ENCODE measurements at regions not wholly inside any gene's neighbourhood (a gene's known extent, or its start where the extent isn't known, plus 50 kb on each side); places are given as distances from the start of the nearest gene placed in this dataset.
"Not testable (repeated sequence)": the region's sequence is repeated elsewhere in the genome, so short reads cannot be mapped to it uniquely, and the experiment has no call there.

- Histone ChIP-seq H3K9me3 (no peaks in the 10 kb centered on the region), H3K36me3 (replicated peaks) (no peaks in the 10 kb centered on the region), H3K4me1 (no peaks in the 10 kb centered on the region), H3K27me3 (ENCODE audit: low read depth) (no peaks in the 10 kb centered on the region), H3K4me3 (no peak overlapping the region)
- in situ Hi-C loops (cut with MboI; ENCODE audit: low sequenced_read_pairs), result no loop called here
- no peak for DNase-seq (ENCODE audit: low spot score in 2 of 2)
Observed at GRCh38 chrY:3037471-3037870, 102.3 kb downstream of the ZFY start.

DNA sequence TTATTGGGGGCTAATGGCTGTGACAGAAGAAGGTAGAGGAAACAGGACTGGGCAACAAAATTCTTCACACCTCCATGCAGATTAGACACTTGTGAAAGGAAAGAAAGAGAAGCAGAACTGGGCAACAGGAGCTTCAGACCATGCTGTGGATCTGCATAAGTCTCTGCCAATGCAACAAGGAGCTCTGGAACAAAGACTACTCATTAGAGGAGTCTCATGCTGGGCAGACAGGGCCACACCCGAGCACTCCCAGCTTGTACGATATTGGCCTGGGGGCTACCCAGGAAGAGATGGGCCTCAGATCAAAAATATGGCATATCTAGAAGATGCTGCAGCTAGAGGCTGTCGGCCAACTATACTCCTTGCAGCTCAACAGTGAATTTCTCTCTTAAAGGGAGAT is 105.2 kb downstream of the ZFY start:
- H3K36me3 ChIP-seq (replicated peaks), result no peaks in the 10 kb centered on the region
- H3K9me3 ChIP-seq, result no peaks in the 10 kb centered on the region
- H3K4me1 ChIP-seq, result no peaks in the 10 kb centered on the region
- no peaks in the 10 kb centered on the region for H3K27me3 ChIP-seq (ENCODE audit: low read depth)
- H3K4me3 ChIP-seq, result no peak overlapping the region
- in situ Hi-C loops (cut with MboI; ENCODE audit: low sequenced_read_pairs), result no loop called here
- DNase-seq (ENCODE audit: low spot score in 2 of 2), result no peak

DNA sequence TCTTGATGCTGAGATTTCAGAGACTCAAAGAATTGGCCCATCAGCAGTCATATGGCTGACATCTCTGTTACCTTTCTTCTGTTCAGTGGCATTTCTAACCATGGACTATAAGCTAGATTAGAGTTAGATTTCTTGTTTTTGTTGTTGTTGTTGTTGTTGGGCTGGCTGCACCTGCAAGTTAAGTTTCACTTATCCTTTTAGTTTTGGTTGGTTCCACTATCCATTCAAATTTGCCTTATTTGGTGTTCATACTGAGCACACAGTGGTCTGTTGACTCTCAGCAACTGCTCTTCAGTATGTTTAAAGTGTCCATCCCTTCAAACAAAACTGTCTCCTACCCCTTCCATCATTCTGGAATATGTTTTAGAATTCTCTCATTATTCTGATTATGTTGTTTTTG is 106.8 kb downstream of the ZFY start:
- Histone ChIP-seq H3K36me3 (replicated peaks) (no peaks in the 10 kb centered on the region), H3K9me3 (no peaks in the 10 kb centered on the region), H3K4me1 (no peaks in the 10 kb centered on the region), H3K4me3 (no peak overlapping the region), H3K27me3 (ENCODE audit: low read depth) (no peaks in the 10 kb centered on the region)
- in situ Hi-C loops (cut with MboI; ENCODE audit: low sequenced_read_pairs), result no loop called here
- no peak for DNase-seq (ENCODE audit: low spot score in 2 of 2)

GRCh38 chrY:3042901-3043300 is 107.7 kb downstream of the ZFY start:
- no peak for DNase-seq (ENCODE audit: low spot score in 2 of 2)
- Histone ChIP-seq H3K9me3 (no peaks in the 10 kb centered on the region), H3K36me3 (replicated peaks) (no peaks in the 10 kb centered on the region), H3K27me3 (ENCODE audit: low read depth) (no peaks in the 10 kb centered on the region), H3K4me3 (no peak overlapping the region), H3K4me1 (no peaks in the 10 kb centered on the region)
- in situ Hi-C loops (cut with MboI; ENCODE audit: low sequenced_read_pairs), result no loop called here

DNA sequence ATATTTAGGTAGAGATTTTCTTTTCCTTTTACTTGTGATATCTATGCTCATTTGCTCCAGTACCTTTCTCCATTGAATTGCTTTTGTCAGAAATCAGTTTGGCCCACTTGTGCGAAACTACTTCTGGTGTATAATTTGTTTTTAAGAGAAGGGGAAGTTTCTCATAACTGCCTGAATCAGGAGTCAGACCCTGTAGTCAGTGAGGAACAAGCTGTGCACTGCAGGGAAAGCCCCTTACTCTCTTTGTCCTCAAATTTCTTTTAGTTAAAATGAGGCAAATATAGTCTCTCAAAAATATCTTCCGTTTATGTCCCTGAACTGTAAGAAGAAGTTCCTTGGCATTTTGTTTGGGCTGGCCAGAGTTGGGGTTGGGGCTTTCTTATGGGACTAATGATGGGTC is 109.9 kb downstream of the ZFY start:
- H3K4me1 ChIP-seq, result no peaks in the 10 kb centered on the region
- no peak for DNase-seq (ENCODE audit: low spot score in 2 of 2)
- no peaks in the 10 kb centered on the region for H3K36me3 ChIP-seq (replicated peaks)
- no peaks in the 10 kb centered on the region for H3K27me3 ChIP-seq (ENCODE audit: low read depth)
- H3K9me3 ChIP-seq, result no peaks in the 10 kb centered on the region
- no peak overlapping the region for H3K4me3 ChIP-seq
- in situ Hi-C loops (cut with MboI; ENCODE audit: low sequenced_read_pairs), result no loop called here

GRCh38 chrY:3055496-3055895 is 120.3 kb downstream of the ZFY start:
- H3K4me1 ChIP-seq; H3K27me3 ChIP-seq (ENCODE audit: low read depth); H3K4me3 ChIP-seq; in situ Hi-C loops (cut with MboI; ENCODE audit: low sequenced_read_pairs); H3K9me3 ChIP-seq; DNase-seq (ENCODE audit: low spot score in 2 of 2); H3K36me3 ChIP-seq (replicated peaks): not testable (repeated sequence)

- H3K4me3 ChIP-seq; H3K9me3 ChIP-seq; DNase-seq (ENCODE audit: low spot score in 2 of 2); H3K4me1 ChIP-seq; H3K27me3 ChIP-seq (ENCODE audit: low read depth); H3K36me3 ChIP-seq (replicated peaks); in situ Hi-C loops (cut with MboI; ENCODE audit: low sequenced_read_pairs): not testable (repeated sequence)
Observed at GRCh38 chrY:3058342-3058741, 123.2 kb downstream of the ZFY start.

- H3K4me3 ChIP-seq; H3K9me3 ChIP-seq; H3K27me3 ChIP-seq (ENCODE audit: low read depth); in situ Hi-C loops (cut with MboI; ENCODE audit: low sequenced_read_pairs); H3K36me3 ChIP-seq (replicated peaks); H3K4me1 ChIP-seq: not testable (repeated sequence)
- peak in 1 of 2 experiments; percentile 1 for DNase-seq (ENCODE audit: low spot score in 2 of 2)
Observed at GRCh38 chrY:3060671-3061070, 125.5 kb downstream of the ZFY start.

GRCh38 chrY:3088149-3088548 is 153.0 kb downstream of the ZFY start:
- H3K27me3 ChIP-seq (ENCODE audit: low read depth); DNase-seq (ENCODE audit: low spot score in 2 of 2); H3K4me3 ChIP-seq; H3K36me3 ChIP-seq (replicated peaks); H3K4me1 ChIP-seq; H3K9me3 ChIP-seq; in situ Hi-C loops (cut with MboI; ENCODE audit: low sequenced_read_pairs): not testable (repeated sequence)

DNA sequence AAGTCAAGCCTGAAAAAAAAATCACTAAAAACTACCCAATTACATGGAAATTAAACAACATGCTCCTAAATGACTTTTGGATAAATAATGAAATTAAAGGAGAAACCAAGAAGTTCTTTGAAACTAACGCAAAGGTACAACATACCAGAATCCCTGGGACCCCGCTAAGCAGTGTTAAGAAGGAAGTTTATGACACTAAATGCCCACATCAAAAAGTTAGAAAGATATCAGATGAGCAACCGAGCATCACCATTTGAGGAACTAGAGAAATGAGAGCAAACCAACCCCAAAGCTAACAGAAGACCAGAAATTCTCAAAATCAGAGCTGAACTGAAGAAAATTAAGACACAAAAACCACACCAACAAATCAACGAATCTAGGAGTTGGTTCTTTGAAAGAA is 173.5 kb downstream of the ZFY start:
- H3K36me3 ChIP-seq (replicated peaks); in situ Hi-C loops (cut with MboI; ENCODE audit: low sequenced_read_pairs); DNase-seq (ENCODE audit: low spot score in 2 of 2); H3K4me1 ChIP-seq; H3K27me3 ChIP-seq (ENCODE audit: low read depth); H3K9me3 ChIP-seq; H3K4me3 ChIP-seq: not testable (repeated sequence)

DNA sequence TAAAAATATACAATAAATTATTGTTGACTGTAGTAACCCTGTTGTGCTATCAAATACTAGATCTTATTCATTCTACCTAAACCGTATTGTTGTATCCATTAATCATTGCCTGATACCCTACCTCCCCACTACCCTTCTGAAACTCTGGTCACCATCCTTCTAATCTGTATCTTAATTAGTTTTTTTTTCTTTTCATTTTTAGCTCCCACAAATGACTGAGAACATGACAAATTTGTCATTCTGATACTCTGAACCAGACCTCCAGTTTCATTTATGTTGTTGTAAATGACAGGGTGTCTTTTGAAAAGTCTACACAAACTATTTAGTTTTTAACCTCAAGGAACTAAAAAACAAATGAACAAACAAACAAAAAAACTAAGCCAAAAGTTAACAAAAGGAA is 185.1 kb downstream of the ZFY start:
- H3K27me3 ChIP-seq (ENCODE audit: low read depth); H3K4me3 ChIP-seq; H3K4me1 ChIP-seq; DNase-seq (ENCODE audit: low spot score in 2 of 2); H3K36me3 ChIP-seq (replicated peaks); H3K9me3 ChIP-seq; in situ Hi-C loops (cut with MboI; ENCODE audit: low sequenced_read_pairs): not testable (repeated sequence)

- H3K27me3 ChIP-seq (ENCODE audit: low read depth); H3K4me3 ChIP-seq; H3K9me3 ChIP-seq; DNase-seq (ENCODE audit: low spot score in 2 of 2); in situ Hi-C loops (cut with MboI; ENCODE audit: low sequenced_read_pairs); H3K36me3 ChIP-seq (replicated peaks); H3K4me1 ChIP-seq: not testable (repeated sequence)
Observed at GRCh38 chrY:3120716-3121115, 185.5 kb downstream of the ZFY start.

DNA sequence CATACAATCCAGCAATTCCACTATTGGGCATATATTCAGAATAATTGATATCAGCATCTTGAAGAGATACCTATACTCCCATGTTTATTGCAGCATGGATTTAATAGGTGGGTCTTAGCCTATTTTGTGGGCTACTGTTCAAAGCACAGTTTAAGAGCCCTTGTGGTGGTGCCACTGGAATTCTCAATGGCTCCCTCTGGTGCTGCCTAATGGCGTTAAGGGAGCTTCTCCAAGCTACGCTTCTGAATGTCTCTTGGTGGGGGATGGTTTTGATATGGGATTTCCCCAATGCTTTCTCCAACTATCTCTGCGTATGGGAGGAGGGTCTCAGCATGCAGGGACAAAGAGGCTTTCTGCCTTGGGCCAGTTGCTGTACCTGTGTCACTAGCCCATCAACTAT is 188.3 kb downstream of the ZFY start:
- H3K9me3 ChIP-seq; H3K4me3 ChIP-seq; DNase-seq (ENCODE audit: low spot score in 2 of 2); H3K36me3 ChIP-seq (replicated peaks); H3K27me3 ChIP-seq (ENCODE audit: low read depth); H3K4me1 ChIP-seq; in situ Hi-C loops (cut with MboI; ENCODE audit: low sequenced_read_pairs): not testable (repeated sequence)

DNA sequence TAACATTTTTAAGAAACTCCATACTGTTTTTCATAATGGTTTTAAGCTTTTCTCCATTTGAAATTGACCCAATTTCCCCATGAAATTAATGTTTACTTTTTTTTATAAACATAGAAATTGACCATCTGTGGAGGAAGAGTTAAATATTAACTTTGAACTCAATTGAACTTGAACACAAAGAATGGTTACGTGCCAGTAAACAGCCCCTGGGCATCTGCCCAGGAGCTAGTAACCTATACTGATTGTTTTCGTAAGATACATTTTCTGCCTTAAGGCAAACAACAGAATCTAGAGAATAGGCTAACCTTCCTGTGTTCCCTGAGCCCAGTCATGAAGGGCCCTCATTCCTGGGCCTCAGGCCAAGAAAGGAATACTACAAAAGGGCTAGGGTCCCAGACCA is 235.9 kb downstream of the ZFY start:
- H3K9me3 ChIP-seq; in situ Hi-C loops (cut with MboI; ENCODE audit: low sequenced_read_pairs); DNase-seq (ENCODE audit: low spot score in 2 of 2); H3K27me3 ChIP-seq (ENCODE audit: low read depth); H3K4me1 ChIP-seq; H3K36me3 ChIP-seq (replicated peaks); H3K4me3 ChIP-seq: not testable (repeated sequence)

DNA sequence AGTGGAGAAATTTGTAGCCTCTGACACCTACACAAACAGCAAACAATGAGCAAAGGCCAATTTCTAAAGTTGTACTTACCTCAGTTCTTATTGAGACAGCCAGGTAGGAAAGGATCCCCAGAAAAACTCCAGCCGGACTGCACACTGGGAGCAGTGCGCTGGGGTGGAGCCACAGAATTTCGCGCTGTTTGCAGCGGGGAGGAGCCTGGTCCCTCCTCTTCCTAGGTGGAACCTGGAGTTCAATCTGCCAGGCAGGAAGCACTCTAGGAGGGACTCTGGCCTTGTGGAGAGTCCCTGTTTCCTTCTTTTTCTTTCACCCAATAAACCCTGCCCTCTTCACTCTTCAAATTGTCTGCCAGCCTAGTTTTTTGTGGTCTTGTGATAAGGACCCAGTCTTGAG is 259.9 kb downstream of the ZFY start:
- DNase-seq (ENCODE audit: low spot score in 2 of 2); H3K4me1 ChIP-seq; H3K4me3 ChIP-seq; H3K9me3 ChIP-seq; H3K36me3 ChIP-seq (replicated peaks); in situ Hi-C loops (cut with MboI; ENCODE audit: low sequenced_read_pairs); H3K27me3 ChIP-seq (ENCODE audit: low read depth): not testable (repeated sequence)

DNA sequence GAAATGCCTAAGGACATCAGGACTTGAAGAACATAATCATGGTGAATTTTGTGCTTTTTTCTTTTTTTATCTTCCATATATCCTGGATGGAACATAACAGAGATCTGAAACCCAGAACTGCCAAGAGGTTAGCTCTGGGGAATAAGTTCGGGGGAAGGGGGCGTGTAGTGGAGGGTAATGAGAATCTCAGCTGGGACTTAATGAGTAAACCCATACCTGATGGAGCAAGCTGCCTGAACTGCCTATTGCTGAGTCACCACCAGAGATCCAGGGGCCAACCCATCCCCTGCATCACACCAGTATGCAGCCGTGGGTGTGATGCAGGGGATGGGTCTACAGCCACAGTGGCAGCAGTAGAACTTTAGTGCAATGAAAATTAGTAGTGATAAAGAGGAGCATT is 267.1 kb downstream of the ZFY start:
- in situ Hi-C loops (cut with MboI; ENCODE audit: low sequenced_read_pairs), result not testable (repeated sequence)

More for the DNA sequence above, 267.1 kb downstream of the ZFY start:
- not testable (repeated sequence) for DNase-seq (ENCODE audit: low spot score in 2 of 2); H3K9me3 ChIP-seq; H3K36me3 ChIP-seq (replicated peaks); H3K4me1 ChIP-seq; H3K27me3 ChIP-seq (ENCODE audit: low read depth); H3K4me3 ChIP-seq
